SK-N-SH treated with all-trans-retinoic acid at 6 μM for 48 hours (cell line): ENCODE measurements at regions not wholly inside any gene's neighbourhood (a gene's known extent, or its start where the extent isn't known, plus 50 kb on each side); places are given as distances from the start of the nearest gene placed in this dataset.

ENCODE experiments used
- ATAC-seq: fragments of 200-7000 bp; cut with Tn5 transposase; 3 replicates; pipeline ENCODE4 v1.9.1; 2020; ENCODE audit warnings: mild to moderate bottlenecking, moderate library complexity
- ARNTL ChIP-seq: fragments of 450-650 bp; formaldehyde crosslinking; IDR thresholded peaks from 2 replicates; pipeline ENCODE4 v1.5.0; 2020; ENCODE audit warnings: low read depth, mild to moderate bottlenecking, moderate library complexity, borderline replicate concordance
- BACH2 ChIP-seq: fragments of 250-450 bp; sonication (Bioruptor Pico); IDR thresholded peaks from 2 replicates; pipeline ENCODE4 v1.9.0; 2021; ENCODE audit warnings: mild to moderate bottlenecking, borderline replicate concordance
- CSRNP3 ChIP-seq: fragments of 250-450 bp; sonication (Bioruptor Pico); IDR thresholded peaks from 2 replicates; pipeline ENCODE4 v1.5.1; 2021; ENCODE audit warnings: mild to moderate bottlenecking, moderate library complexity
- ESRRG ChIP-seq: fragments of 250-450 bp; sonication (Bioruptor Pico); IDR thresholded peaks from 2 replicates; pipeline ENCODE4 v1.6.1; 2021; ENCODE audit warnings: mild to moderate bottlenecking
- GLIS3 ChIP-seq: fragments of 250-450 bp; sonication (Bioruptor Pico); IDR thresholded peaks from 2 replicates; pipeline ENCODE4 v1.5.0; 2020; ENCODE audit warnings: mild to moderate bottlenecking, moderate library complexity
- ISL1 ChIP-seq: fragments of 250-450 bp; sonication (Bioruptor Pico); IDR thresholded peaks from 2 replicates; pipeline ENCODE4 v2.1.2; 2022; ENCODE audit warnings: mild to moderate bottlenecking, moderate library complexity
- OSR1 ChIP-seq: fragments of 250-450 bp; sonication (Bioruptor Pico); IDR thresholded peaks from 2 replicates; pipeline ENCODE4 v1.8.0; 2022; ENCODE audit warnings: moderate library complexity, mild to moderate bottlenecking, inconsistent platforms
- PATZ1 ChIP-seq: fragments of 250-450 bp; sonication (Bioruptor Pico); IDR thresholded peaks from 2 replicates; pipeline ENCODE4 v1.8.0; 2020; ENCODE audit warnings: mild to moderate bottlenecking, moderate library complexity, borderline replicate concordance
- POU6F1 ChIP-seq: fragments of 250-450 bp; sonication (Bioruptor Pico); IDR thresholded peaks from 2 replicates; pipeline ENCODE4 v1.8.0; 2021; ENCODE audit warnings: low read depth, mild to moderate bottlenecking, moderate library complexity, borderline replicate concordance
- PPARA ChIP-seq: fragments of 250-450 bp; sonication (Bioruptor Pico); IDR thresholded peaks from 2 replicates; pipeline ENCODE4 v1.5.0; 2020; ENCODE audit warnings: mild to moderate bottlenecking, borderline replicate concordance
- RARB ChIP-seq: fragments of 250-450 bp; sonication (Bioruptor Pico); IDR thresholded peaks from 2 replicates; pipeline ENCODE4 v1.8.0; 2021; ENCODE audit warnings: mild to moderate bottlenecking, moderate library complexity
- SNAI2 ChIP-seq: fragments of 250-450 bp; sonication (Bioruptor Pico); IDR thresholded peaks from 2 replicates; pipeline ENCODE4 v1.5.0; 2020; ENCODE audit warnings: mild to moderate bottlenecking, moderate library complexity
- TCF4 ChIP-seq: fragments of 250-450 bp; sonication (Bioruptor Pico); IDR thresholded peaks from 2 replicates; pipeline ENCODE4 v1.8.0; 2021; ENCODE audit warnings: mild to moderate bottlenecking, moderate library complexity, borderline replicate concordance
- TOX ChIP-seq: fragments of 250-450 bp; sonication (Bioruptor Pico); IDR thresholded peaks from 2 replicates; pipeline ENCODE4 v1.8.0; 2021; ENCODE audit warnings: mild to moderate bottlenecking, moderate library complexity, borderline replicate concordance
- ZC3H10 ChIP-seq: fragments of 250-450 bp; sonication (Bioruptor Pico); IDR thresholded peaks from 2 replicates; pipeline ENCODE4 v1.5.1; 2021; ENCODE audit warnings: mild to moderate bottlenecking, moderate library complexity
- ZFP3 ChIP-seq: fragments of 250-450 bp; sonication (Bioruptor Pico); IDR thresholded peaks from 2 replicates; pipeline ENCODE4 v1.5.0; 2020; ENCODE audit warnings: mild to moderate bottlenecking, moderate library complexity
- ZFP30 ChIP-seq: fragments of 450-650 bp; formaldehyde crosslinking; IDR thresholded peaks from 2 replicates; pipeline ENCODE4 v1.5.0; 2022; ENCODE audit warnings: mild to moderate bottlenecking, moderate library complexity
- ZNF565 ChIP-seq: fragments of 450-650 bp; formaldehyde crosslinking; conservative IDR thresholded peaks from 2 replicates; pipeline ENCODE4 v1.5.0; 2020; ENCODE audit warnings: low read depth, mild to moderate bottlenecking, moderate library complexity
- ZNF70 ChIP-seq: fragments of 450-650 bp; formaldehyde crosslinking; IDR thresholded peaks from 2 replicates; pipeline ENCODE4 v1.5.0; 2020; ENCODE audit warnings: mild to moderate bottlenecking, moderate library complexity

GRCh38 chr5:51679286-51679685 lies 296.0 kb downstream of the ISL1 start:
- TF ChIP-seq BACH2: no peak
- TF ChIP-seq ZNF565 (CRISPR knock-in tag): no peak
- no peak for TF ChIP-seq PPARA (CRISPR knock-in tag)
- TF ChIP-seq ZFP3 (CRISPR knock-in tag): no peak
- no peak for TF ChIP-seq ZFP30
- TF ChIP-seq ZNF70 (CRISPR knock-in tag): peak; percentile 94
- TF ChIP-seq TOX (CRISPR knock-in tag): no peak
- no peak for TF ChIP-seq ARNTL (CRISPR knock-in tag)
- ATAC-seq: peak; percentile 38

- no peak for ATAC-seq
- TF ChIP-seq ZFP3 (CRISPR knock-in tag): no peak
- no peak for TF ChIP-seq CSRNP3
- no peak for TF ChIP-seq RARB (CRISPR knock-in tag)
- no peak for TF ChIP-seq TCF4 (CRISPR knock-in tag)
- TF ChIP-seq PATZ1 (CRISPR knock-in tag): no peak
- peak; percentile 75 for TF ChIP-seq ISL1 (CRISPR knock-in tag)
- no peak for TF ChIP-seq ZNF70 (CRISPR knock-in tag)
Measured at GRCh38 chr5:51684794-51685355, 301.6 kb downstream of the ISL1 start.

GRCh38 chr5:51685419-51685818 lies 302.2 kb downstream of the ISL1 start:
- no peak for TF ChIP-seq ZC3H10 (CRISPR knock-in tag)
- TF ChIP-seq, all 23 proteins: peak for 0
- ATAC-seq: no peak

GRCh38 chr5:51686622-51687021 lies 303.4 kb downstream of the ISL1 start:
- TF ChIP-seq OSR1 (no peak), ISL1 (CRISPR knock-in tag) (no peak), SNAI2 (no peak), ZNF70 (CRISPR knock-in tag) (no peak), ZNF565 (CRISPR knock-in tag) (no peak), GLIS3 (CRISPR knock-in tag) (no peak), ZC3H10 (CRISPR knock-in tag) (no peak), CSRNP3 (no peak), ESRRG (CRISPR knock-in tag) (no peak), ZFP3 (CRISPR knock-in tag) (no peak), BACH2 (no peak), ARNTL (CRISPR knock-in tag) (no peak), TCF4 (CRISPR knock-in tag) (no peak), POU6F1 (CRISPR knock-in tag) (no peak), PATZ1 (CRISPR knock-in tag) (no peak), TOX (CRISPR knock-in tag) (no peak), PPARA (CRISPR knock-in tag) (no peak)
- ATAC-seq: no peak
